CD4-positive, alpha-beta T cell (primary cell): ENCODE measurements at regions not wholly inside any gene's neighbourhood (a gene's known extent, or its start where the extent isn't known, plus 50 kb on each side); places are given as distances from the start of the nearest gene placed in this dataset.

Source experiments
- ATAC-seq: fragments of 200-7000 bp; cut with Tn5 transposase; one replicate; pipeline ENCODE4 v1.10.0; 2022; ENCODE audit warnings: mild to moderate bottlenecking; ENCODE audit not compliant: poor library complexity
- CTCF ChIA-PET: fragments of 350-600 bp; sonication (Branson Sonifier 250); formaldehyde crosslinking; loops from one replicate; lab custom pipeline; 2021; ENCODE audit warnings: antibody characterized with exemption, inconsistent platforms; lab: Charles Lee
- POLR2A ChIA-PET: fragments of 350-600 bp; sonication (Branson Sonifier 250); formaldehyde crosslinking; loops from one replicate; lab custom pipeline; 2021; ENCODE audit warnings: antibody characterized with exemption, inconsistent platforms; lab: Charles Lee
- DNase-seq, 14 experiments: peaks; one replicate each; pipeline ENCODE4 v3.0.0-alpha.2; 2013 to 2020; ENCODE audit warnings: mixed read lengths in 2 of 14
- H3K27ac ChIP-seq, 2 donors: one replicate each; pipeline versions ENCODE4 v1.5.1 to v1.7.0; 2013; ENCODE audit warnings: low read length in 2 of 2, low read depth in 1 of 2, mild to moderate bottlenecking in 1 of 2
- H3K27me3 ChIP-seq, 2 experiments: 1 replicate in 1 of 2; 2 replicates in 1 of 2; pipeline versions ENCODE4 v1.6.1 to v1.7.0; 2013; ENCODE audit warnings: low read length in 2 of 2, control low read depth in 1 of 2, mild to moderate bottlenecking in 1 of 2, moderate library complexity in 1 of 2; ENCODE audit not compliant: insufficient read depth in 2 of 2, control insufficient read depth in 1 of 2
- H3K36me3 ChIP-seq: one replicate; pipeline ENCODE4 v1.6.1; 2013; ENCODE audit warnings: low read length, control low read depth; ENCODE audit not compliant: insufficient read depth
- H3K4me1 ChIP-seq: one replicate; pipeline ENCODE4 v1.6.1; 2013; ENCODE audit warnings: low read length, control low read depth; ENCODE audit not compliant: insufficient read depth
- H3K4me3 ChIP-seq: one replicate; pipeline ENCODE4 v1.5.1; 2013; ENCODE audit warnings: mild to moderate bottlenecking, low read length, moderate library complexity
- H3K9me3 ChIP-seq, 2 experiments: 1 replicate in 1 of 2; 2 replicates in 1 of 2; pipeline versions ENCODE4 v1.6.1 to v1.7.0; 2013; ENCODE audit warnings: low read length in 2 of 2, mild to moderate bottlenecking in 2 of 2, control low read depth in 1 of 2, moderate library complexity in 1 of 2; ENCODE audit not compliant: control insufficient read depth in 1 of 2, insufficient read depth in 1 of 2
- H3K27ac Mint-ChIP-seq: one replicate; pipeline ENCODE4 v1.8.0; 2020; ENCODE audit warnings: mixed read lengths
- H3K27me3 Mint-ChIP-seq: one replicate; pipeline ENCODE4 v1.8.0; 2021; ENCODE audit warnings: mixed read lengths
- H3K36me3 Mint-ChIP-seq: one replicate; pipeline ENCODE4 v1.8.0; 2021; ENCODE audit warnings: low read depth, mixed read lengths
- H3K4me1 Mint-ChIP-seq: one replicate; pipeline ENCODE4 v1.8.0; 2021; ENCODE audit warnings: low read depth, mixed read lengths
- H3K4me3 Mint-ChIP-seq: one replicate; pipeline ENCODE4 v1.8.0; 2020; ENCODE audit warnings: mild to moderate bottlenecking, mixed read lengths
- H3K9me3 Mint-ChIP-seq: one replicate; pipeline ENCODE4 v1.8.0; 2020; ENCODE audit warnings: mixed read lengths
- intact Hi-C, 2 experiments: fragments of 100-400 bp; cut with DNase I in 1 of 2; cut with micrococcal nuclease in 1 of 2; formaldehyde crosslinking; loops; one replicate each; pipeline versions ENCODE4 v1.15.1 to v1.9.0; 2023 to 2025; cut with DNase I, micrococcal nuclease
- TF ChIP-seq, protein P1 (sequence below): fragments of 200-600 bp; IDR thresholded peaks from one replicate; pipeline ENCODE4 v1.8.0; 2022; ENCODE audit warnings: antibody characterized with exemption, mild to moderate bottlenecking

DNA sequence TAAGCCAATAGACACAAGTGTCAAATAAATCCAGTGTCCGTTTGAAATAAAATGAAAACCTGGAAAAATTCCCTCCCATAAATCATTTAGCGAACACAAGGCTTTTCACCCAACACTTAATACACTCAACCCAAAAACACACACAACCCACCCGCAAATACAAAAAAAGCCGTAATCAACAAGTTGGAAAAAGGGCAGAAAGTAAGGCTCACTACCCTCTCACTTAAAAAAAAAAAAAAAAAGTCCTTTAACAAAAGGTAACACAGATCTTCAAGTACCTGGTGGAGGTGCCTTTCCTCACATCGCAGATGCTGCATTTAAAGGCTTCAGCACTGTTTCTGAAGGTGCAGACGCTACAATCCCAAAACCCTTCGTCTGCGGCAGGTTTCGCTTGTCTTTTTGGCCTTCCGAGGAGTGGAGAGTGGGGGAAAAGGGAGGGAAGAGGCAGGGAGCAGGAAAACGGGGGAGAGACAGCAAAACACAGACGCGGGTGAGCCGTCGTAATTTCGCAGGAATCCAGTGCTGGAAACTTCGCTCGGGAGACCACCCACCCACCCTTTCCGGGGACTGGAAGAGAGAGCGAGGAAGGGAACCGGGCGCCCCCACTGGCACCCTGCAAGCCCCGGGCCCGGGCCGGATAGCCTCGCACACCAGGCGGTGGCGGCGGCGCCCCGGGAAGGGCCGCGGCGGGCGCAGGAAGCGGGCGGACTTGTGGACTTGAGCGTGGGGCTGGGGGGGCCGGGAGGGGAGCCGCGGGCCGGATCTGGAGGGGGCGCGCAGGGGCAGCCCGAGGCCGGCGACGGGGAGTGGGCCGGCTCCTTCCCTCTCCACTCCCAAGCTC lies 401.8 kb downstream of the SHQ1 start, which contains the start of gene RYBP:
RYBP (minus strand) TSS at position 404 of the 841 bp plus-strand sequence.
- ChIA-PET POLR2A (interaction anchor here (0.9 to 1.5 kb wide), 8 partner anchors 82 to 691 kb away, joined by 3 to 9 read pairs (median 4); no protein-coding TSS in a partner anchor), CTCF (interaction anchor here (0.9 to 1.1 kb wide), 2 partner anchors 54 to 71 kb away, joined by 3 to 4 read pairs; no protein-coding TSS in a partner anchor)
- Mint-ChIP-seq H3K36me3 (peaks cover 27% of the 10 kb centered on the region), H3K27ac (peak within 1 kb of the TSS; percentile 93), H3K27me3 (no peaks in the 10 kb centered on the region), H3K4me3 (peak within 1 kb of the TSS; percentile 99), H3K4me1 (peaks cover 51% of the 10 kb centered on the region), H3K9me3 (no peaks in the 10 kb centered on the region)
- peak; percentile 22 for ATAC-seq
- peaks cover 0 to 4% of the 10 kb centered on the region in 2 experiments for H3K9me3 ChIP-seq
- intact Hi-C loops, result loop anchor here (1.0 to 10.0 kb wide), 4 partner anchors 100 to 719 kb away; partner anchors contain the start of genes EIF4E3 (in 1 of the 2) and SHQ1 (in 1 of the 2)
- no peaks in the 10 kb centered on the region for H3K36me3 ChIP-seq
- peaks cover 16% of the 10 kb centered on the region for H3K4me1 ChIP-seq
- peak within 1 kb of the TSS; percentile 69 for H3K4me3 ChIP-seq
- no peaks in the 10 kb centered on the region for H3K27me3 ChIP-seq
- H3K27ac ChIP-seq, result peak within 1 kb of the TSS in 1 of 2 donors; percentile 55
- DNase-seq, result peak in 12 of 14 experiments; percentile 4 to 71 (median 25)
- TF ChIP-seq, protein P1, sequence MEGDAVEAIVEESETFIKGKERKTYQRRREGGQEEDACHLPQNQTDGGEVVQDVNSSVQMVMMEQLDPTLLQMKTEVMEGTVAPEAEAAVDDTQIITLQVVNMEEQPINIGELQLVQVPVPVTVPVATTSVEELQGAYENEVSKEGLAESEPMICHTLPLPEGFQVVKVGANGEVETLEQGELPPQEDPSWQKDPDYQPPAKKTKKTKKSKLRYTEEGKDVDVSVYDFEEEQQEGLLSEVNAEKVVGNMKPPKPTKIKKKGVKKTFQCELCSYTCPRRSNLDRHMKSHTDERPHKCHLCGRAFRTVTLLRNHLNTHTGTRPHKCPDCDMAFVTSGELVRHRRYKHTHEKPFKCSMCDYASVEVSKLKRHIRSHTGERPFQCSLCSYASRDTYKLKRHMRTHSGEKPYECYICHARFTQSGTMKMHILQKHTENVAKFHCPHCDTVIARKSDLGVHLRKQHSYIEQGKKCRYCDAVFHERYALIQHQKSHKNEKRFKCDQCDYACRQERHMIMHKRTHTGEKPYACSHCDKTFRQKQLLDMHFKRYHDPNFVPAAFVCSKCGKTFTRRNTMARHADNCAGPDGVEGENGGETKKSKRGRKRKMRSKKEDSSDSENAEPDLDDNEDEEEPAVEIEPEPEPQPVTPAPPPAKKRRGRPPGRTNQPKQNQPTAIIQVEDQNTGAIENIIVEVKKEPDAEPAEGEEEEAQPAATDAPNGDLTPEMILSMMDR, result no peak

DNA sequence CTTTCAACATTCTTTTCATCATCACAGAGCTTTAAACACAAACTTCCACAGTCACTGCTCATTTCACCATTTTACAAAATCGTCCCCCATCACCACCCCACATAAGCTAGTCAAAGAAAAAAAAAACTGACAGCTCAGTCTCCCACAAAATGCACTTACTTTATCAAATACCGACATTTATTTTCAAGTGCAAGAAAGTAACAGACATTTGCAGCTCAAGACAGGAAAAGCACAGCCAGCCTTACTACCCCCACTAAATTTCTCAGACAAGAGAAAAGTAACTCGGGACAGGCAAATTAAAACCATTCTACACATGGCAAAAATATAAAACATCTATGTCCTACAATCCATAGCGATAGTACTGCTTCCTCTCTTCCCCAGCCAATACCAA lies 402.4 kb downstream of the SHQ1 start:
- ChIA-PET CTCF (interaction anchor here (0.9 kb wide), 1 partner anchor 71 kb away, joined by 4 read pairs; no protein-coding TSS in a partner anchor), POLR2A (interaction anchor here (0.9 to 1.0 kb wide), 2 partner anchors 100 to 135 kb away, joined by 3 read pairs; no protein-coding TSS in a partner anchor)
- intact Hi-C loops, result loop anchor here (1.0 to 10.0 kb wide), 4 partner anchors 100 to 719 kb away; partner anchors contain the start of genes EIF4E3 (in 1 of the 2) and SHQ1 (in 1 of the 2)
- Histone ChIP-seq H3K36me3 (no peaks in the 10 kb centered on the region), H3K4me1 (peaks cover 16% of the 10 kb centered on the region), H3K4me3 (peak overlapping the region; percentile 69), H3K27me3 (no peaks in the 10 kb centered on the region), H3K27ac (no peak overlapping the region), H3K9me3 (peaks cover 0 to 4% of the 10 kb centered on the region in 2 experiments)
- no peaks in the 10 kb centered on the region for H3K9me3 Mint-ChIP-seq
- H3K27me3 Mint-ChIP-seq, result no peaks in the 10 kb centered on the region
- H3K4me3 Mint-ChIP-seq, result peak overlapping the region; percentile 99
- peaks cover 58% of the 10 kb centered on the region for H3K4me1 Mint-ChIP-seq
- ATAC-seq (no peak), DNase-seq (no peak)
- peaks cover 28% of the 10 kb centered on the region for H3K36me3 Mint-ChIP-seq
- H3K27ac Mint-ChIP-seq, result peak overlapping the region; percentile 93
- TF ChIP-seq, protein P1, result no peak

GRCh38 chr3:72444656-72445223 lies 403.5 kb downstream of the SHQ1 start:
- CTCF ChIA-PET, result no interaction called here
- peaks cover 21% of the 10 kb centered on the region for H3K4me1 ChIP-seq

More at GRCh38 chr3:72444656-72445223, 403.5 kb downstream of the SHQ1 start:
- no peaks in the 10 kb centered on the region for H3K9me3 Mint-ChIP-seq
- Histone ChIP-seq H3K27me3 (no peaks in the 10 kb centered on the region), H3K36me3 (no peaks in the 10 kb centered on the region), H3K4me3 (peak overlapping the region; percentile 69), H3K27ac (no peak overlapping the region), H3K9me3 (peaks cover 0 to 4% of the 10 kb centered on the region in 2 experiments)
- DNase-seq (peak in 3 of 14 experiments; percentile 43 to 64 (median 56)), ATAC-seq (no peak)
- peaks cover 68% of the 10 kb centered on the region for H3K4me1 Mint-ChIP-seq
- TF ChIP-seq, protein P1, result no peak
- intact Hi-C loops, result loop anchor here (5.0 to 10.0 kb wide), 4 partner anchors 37 to 717 kb away; partner anchors contain the start of genes EIF4E3 (in 1 of the 2) and SHQ1 (in 1 of the 2)
- POLR2A ChIA-PET, result no interaction called here
- H3K4me3 Mint-ChIP-seq, result peak overlapping the region; percentile 99
- H3K36me3 Mint-ChIP-seq, result peaks cover 39% of the 10 kb centered on the region
- no peaks in the 10 kb centered on the region for H3K27me3 Mint-ChIP-seq
- H3K27ac Mint-ChIP-seq, result peak overlapping the region; percentile 93
